Transverse colon (tissue), 4 donors: ENCODE measurements at regions not wholly inside any gene's neighbourhood (a gene's known extent, or its start where the extent isn't known, plus 50 kb on each side); places are given as distances from the start of the nearest gene placed in this dataset.

Experiments
- POLR2A ChIP-seq: fragments of 450-650 bp; IDR thresholded peaks from one replicate; pipeline ENCODE4 v1.6.1; 2016; ENCODE audit warnings: antibody characterized with exemption, mild to moderate bottlenecking, moderate library complexity
- POLR2AphosphoS5 ChIP-seq, 3 donors: sonication (generic); formaldehyde crosslinking; IDR thresholded peaks; one replicate each; pipeline ENCODE4 v1.6.1; 2016; ENCODE audit warnings: antibody characterized with exemption in 3 of 3
- TF ChIP-seq, protein P1 (sequence below), 5 experiments: fragments of 200-600 bp in 3 of 5; fragments of 450-650 bp in 2 of 5; sonication (generic) in 3 of 5; IDR thresholded peaks; 1 replicate in 2 of 5; 2 replicates in 3 of 5; pipeline ENCODE4 v1.5.1; 2016 to 2017; ENCODE audit warnings: antibody characterized with exemption in 5 of 5, inconsistent platforms in 3 of 5, mild to moderate bottlenecking in 2 of 5, moderate library complexity in 1 of 5

DNA sequence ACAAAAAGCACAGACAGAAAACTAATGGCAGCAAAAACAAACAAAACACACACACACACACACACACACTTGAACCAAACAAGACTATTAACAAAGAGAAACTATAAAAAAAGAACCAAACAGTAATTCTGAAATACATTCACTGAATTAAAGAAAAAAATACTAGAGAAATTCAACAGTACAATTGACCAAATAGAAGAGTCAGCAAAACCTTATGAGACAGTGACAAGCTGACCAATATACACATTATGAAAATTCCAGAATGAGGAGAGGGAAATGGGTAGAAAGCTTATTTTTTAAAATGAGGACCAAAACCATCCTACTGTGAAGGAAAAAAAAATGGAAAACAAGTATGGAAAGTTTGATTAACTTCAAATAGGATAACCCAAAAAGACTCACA, 212.2 kb upstream of the BTBD3 start:
- TF ChIP-seq POLR2A, result no peak
- TF ChIP-seq, protein P1, sequence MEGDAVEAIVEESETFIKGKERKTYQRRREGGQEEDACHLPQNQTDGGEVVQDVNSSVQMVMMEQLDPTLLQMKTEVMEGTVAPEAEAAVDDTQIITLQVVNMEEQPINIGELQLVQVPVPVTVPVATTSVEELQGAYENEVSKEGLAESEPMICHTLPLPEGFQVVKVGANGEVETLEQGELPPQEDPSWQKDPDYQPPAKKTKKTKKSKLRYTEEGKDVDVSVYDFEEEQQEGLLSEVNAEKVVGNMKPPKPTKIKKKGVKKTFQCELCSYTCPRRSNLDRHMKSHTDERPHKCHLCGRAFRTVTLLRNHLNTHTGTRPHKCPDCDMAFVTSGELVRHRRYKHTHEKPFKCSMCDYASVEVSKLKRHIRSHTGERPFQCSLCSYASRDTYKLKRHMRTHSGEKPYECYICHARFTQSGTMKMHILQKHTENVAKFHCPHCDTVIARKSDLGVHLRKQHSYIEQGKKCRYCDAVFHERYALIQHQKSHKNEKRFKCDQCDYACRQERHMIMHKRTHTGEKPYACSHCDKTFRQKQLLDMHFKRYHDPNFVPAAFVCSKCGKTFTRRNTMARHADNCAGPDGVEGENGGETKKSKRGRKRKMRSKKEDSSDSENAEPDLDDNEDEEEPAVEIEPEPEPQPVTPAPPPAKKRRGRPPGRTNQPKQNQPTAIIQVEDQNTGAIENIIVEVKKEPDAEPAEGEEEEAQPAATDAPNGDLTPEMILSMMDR (IDR thresholded peaks at IDR 0.05), result no peak
- TF ChIP-seq POLR2AphosphoS5 (IDR thresholded peaks at IDR 0.05), result no peak
